PC-3 (cell line): ENCODE measurements at regions not wholly inside any gene's neighbourhood (a gene's known extent, or its start where the extent isn't known, plus 50 kb on each side); places are given as distances from the start of the nearest gene placed in this dataset.

Source experiments
- ATAC-seq: fragments of 200-7000 bp; cut with Tn5 transposase; 2 replicates; pipeline ENCODE4 v1.9.1; 2020; ENCODE audit warnings: mild to moderate bottlenecking, moderate library complexity
- BruUV-seq: library from RNA; stranded (reverse); fragments of 400-500 nt; replicated peaks from 2 replicates; lab custom pipeline; 2021; lab: Mats Ljungman, UMichigan
- CTCF ChIA-PET: fragments of 300-600 bp; sonication (Branson Sonifier 250); formaldehyde crosslinking; loops from one replicate; lab custom pipeline; 2022; ENCODE audit warnings: antibody characterized with exemption; lab: Charles Lee
- POLR2A ChIA-PET: fragments of 300-600 bp; sonication (Branson Sonifier 250); formaldehyde crosslinking; loops from one replicate; lab custom pipeline; 2022; ENCODE audit warnings: antibody characterized with exemption; ENCODE audit not compliant: unreplicated experiment; lab: Charles Lee
- DNase-seq: peaks from one replicate; pipeline ENCODE4 v3.0.0-alpha.2; 2015
- H2AFZ ChIP-seq: fragments of 300-600 bp; sonication (generic); 2 replicates; pipeline ENCODE4 v1.6.0; 2016; ENCODE audit warnings: antibody characterized with exemption, low read length
- H3F3A ChIP-seq: fragments of 300-600 bp; sonication (generic); one replicate; pipeline ENCODE4 v1.6.0; 2017; ENCODE audit warnings: antibody characterized with exemption, low read length, control low read depth, mild to moderate bottlenecking; ENCODE audit not compliant: unreplicated experiment
- H3K27ac ChIP-seq: fragments of 300-600 bp; sonication (generic); 2 replicates; pipeline ENCODE4 v1.5.1; 2016; ENCODE audit warnings: mild to moderate bottlenecking, low read length
- H3K27me3 ChIP-seq: fragments of 300-600 bp; sonication (generic); 2 replicates; pipeline ENCODE4 v1.6.1; 2016; ENCODE audit warnings: low read length, mixed read lengths
- H3K36me3 ChIP-seq: fragments of 300-600 bp; sonication (generic); 2 replicates; pipeline ENCODE4 v1.6.1; 2016; ENCODE audit warnings: low read depth, mixed run types, low read length, mixed read lengths
- H3K4me1 ChIP-seq: fragments of 300-600 bp; sonication (generic); 2 replicates; pipeline ENCODE4 v1.5.1; 2016; ENCODE audit warnings: low read length; ENCODE audit not compliant: insufficient read depth
- H3K4me2 ChIP-seq: fragments of 300-600 bp; sonication (generic); 2 replicates; pipeline ENCODE4 v1.6.0; 2016; ENCODE audit warnings: low read length
- H3K4me3 ChIP-seq: fragments of 300-600 bp; sonication (generic); 2 replicates; pipeline ENCODE4 v1.5.1; 2016; ENCODE audit warnings: mild to moderate bottlenecking, low read length, mixed read lengths
- H3K79me2 ChIP-seq: fragments of 300-600 bp; sonication (generic); 2 replicates; pipeline ENCODE4 v1.6.1; 2017; ENCODE audit warnings: low read length, mixed read lengths
- H3K9ac ChIP-seq: fragments of 300-600 bp; sonication (generic); 2 replicates; pipeline ENCODE4 v1.6.0; 2016; ENCODE audit warnings: mild to moderate bottlenecking, low read length
- H3K9me2 ChIP-seq: fragments of 300-600 bp; sonication (generic); replicated peaks from 2 replicates; pipeline ENCODE4 v1.6.1; 2016; ENCODE audit warnings: mixed run types, low read length, mixed read lengths
- H3K9me3 ChIP-seq: fragments of 300-600 bp; sonication (generic); 2 replicates; pipeline ENCODE4 v1.6.1; 2016; ENCODE audit warnings: low read length, mixed read lengths
- H4K20me1 ChIP-seq: fragments of 300-600 bp; sonication (generic); 2 replicates; pipeline ENCODE4 v1.6.1; 2016; ENCODE audit warnings: low read length, mixed read lengths
- CTCF ChIP-seq: fragments of 300-600 bp; sonication (generic); conservative IDR thresholded peaks from 2 replicates; pipeline ENCODE4 v1.5.1; 2017; ENCODE audit warnings: antibody characterized with exemption, low read depth, mild to moderate bottlenecking, low read length
- EZH2 ChIP-seq: fragments of 300-600 bp; sonication (generic); IDR thresholded peaks from one replicate; pipeline ENCODE4 v1.6.1; 2017; ENCODE audit warnings: antibody characterized with exemption, mild to moderate bottlenecking, low read length; ENCODE audit not compliant: unreplicated experiment
- EZH2phosphoT487 ChIP-seq: fragments of 300-600 bp; sonication (generic); IDR thresholded peaks from 2 replicates; pipeline ENCODE4 v1.6.1; 2018; ENCODE audit warnings: mild to moderate bottlenecking, antibody characterized with exemption, low read length, borderline replicate concordance
- intact Hi-C: fragments of 100-400 bp; cut with micrococcal nuclease; formaldehyde crosslinking; loops from 2 replicates; pipeline ENCODE4 v1.9.0; 2023

DNA sequence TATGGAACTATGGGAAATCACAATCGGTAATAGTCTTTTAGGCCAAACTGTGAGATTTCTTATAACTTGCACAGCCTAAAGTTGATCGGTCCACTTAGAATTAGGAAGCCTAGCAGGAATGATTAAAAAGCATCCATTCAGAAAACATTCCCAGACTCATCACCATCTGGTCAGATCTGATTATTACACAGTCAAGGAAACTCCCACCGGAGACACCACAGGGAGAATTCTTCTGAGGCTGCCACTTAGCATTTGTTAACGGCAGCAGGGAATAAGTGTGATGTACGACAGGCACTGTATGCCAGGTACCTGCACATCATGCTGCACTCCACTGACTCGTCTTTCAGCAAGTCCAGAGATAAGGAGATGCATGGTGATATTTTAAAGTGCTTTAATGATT, 227.6 kb upstream of the STEAP1 start:
- Histone ChIP-seq H3K27ac (no peak overlapping the region), H3F3A (no peaks in the 10 kb centered on the region), H3K9ac (no peak overlapping the region), H3K27me3 (no peaks in the 10 kb centered on the region), H2AFZ (no peak overlapping the region), H3K79me2 (no peaks in the 10 kb centered on the region), H3K4me1 (no peaks in the 10 kb centered on the region), H3K36me3 (no peaks in the 10 kb centered on the region), H4K20me1 (no peaks in the 10 kb centered on the region), H3K4me2 (no peak overlapping the region), H3K9me2 (no peaks in the 10 kb centered on the region), H3K4me3 (no peak overlapping the region), H3K9me3 (no peaks in the 10 kb centered on the region)
- intact Hi-C loops: no loop called here
- ATAC-seq: no peak
- POLR2A ChIA-PET: no interaction called here
- no TSS peak for BruUV-seq
- CTCF ChIA-PET: no interaction called here
- no peak for DNase-seq
- TF ChIP-seq EZH2 (no peak), CTCF (no peak), EZH2phosphoT487 (no peak)

GRCh38 chr7:89927762-89928161, 226.5 kb upstream of the STEAP1 start:
- Histone ChIP-seq H3F3A (no peaks in the 10 kb centered on the region), H3K4me2 (no peak overlapping the region), H4K20me1 (no peaks in the 10 kb centered on the region), H3K36me3 (no peaks in the 10 kb centered on the region), H3K9me3 (no peaks in the 10 kb centered on the region), H3K27me3 (no peaks in the 10 kb centered on the region), H3K4me1 (no peaks in the 10 kb centered on the region), H3K9ac (no peak overlapping the region), H3K4me3 (no peak overlapping the region), H3K27ac (no peak overlapping the region), H3K9me2 (no peaks in the 10 kb centered on the region), H2AFZ (no peak overlapping the region), H3K79me2 (no peaks in the 10 kb centered on the region)
- POLR2A ChIA-PET: no interaction called here
- intact Hi-C loops: no loop called here
- no TSS peak for BruUV-seq
- ATAC-seq (no peak), DNase-seq (no peak)
- no peak for TF ChIP-seq EZH2
- no peak for TF ChIP-seq CTCF
- TF ChIP-seq EZH2phosphoT487: no peak
- CTCF ChIA-PET: no interaction called here

DNA sequence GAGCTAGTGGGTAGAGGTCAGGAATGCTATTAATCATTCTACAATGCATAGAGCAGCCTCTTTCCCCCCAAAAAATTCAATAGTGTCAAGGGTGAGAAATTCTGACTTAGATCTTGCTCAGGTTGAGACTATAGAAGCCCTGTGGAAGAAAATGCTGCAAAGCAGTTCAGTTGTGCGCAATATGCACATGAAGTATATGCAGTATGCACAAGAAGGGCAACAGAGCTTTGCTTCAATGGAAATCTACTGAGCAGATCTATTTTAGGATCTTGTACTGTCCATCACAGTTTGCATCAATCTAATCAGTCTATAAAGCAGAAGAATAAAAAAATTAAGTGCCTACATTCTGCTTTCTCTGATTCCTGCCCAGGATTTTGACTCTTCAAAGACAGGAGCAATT, 225.8 kb upstream of the STEAP1 start:
- ChIA-PET CTCF (no interaction called here), POLR2A (no interaction called here)
- Histone ChIP-seq H4K20me1 (no peaks in the 10 kb centered on the region), H3K27ac (no peak overlapping the region), H3K36me3 (no peaks in the 10 kb centered on the region), H3K9ac (no peak overlapping the region), H2AFZ (no peak overlapping the region), H3K4me1 (no peaks in the 10 kb centered on the region), H3K79me2 (no peaks in the 10 kb centered on the region), H3K27me3 (no peaks in the 10 kb centered on the region), H3K4me3 (no peak overlapping the region), H3F3A (no peaks in the 10 kb centered on the region), H3K9me3 (no peaks in the 10 kb centered on the region), H3K9me2 (no peaks in the 10 kb centered on the region), H3K4me2 (no peak overlapping the region)
- DNase-seq (no peak), ATAC-seq (no peak)
- intact Hi-C loops: no loop called here
- BruUV-seq: no TSS peak
- TF ChIP-seq EZH2: no peak
